GM21515 (cell line): ENCODE measurements at regions not wholly inside any gene's neighbourhood (a gene's known extent, or its start where the extent isn't known, plus 50 kb on each side); places are given as distances from the start of the nearest gene placed in this dataset.

Source experiments
- ATAC-seq: cut with Tn5 transposase; IDR thresholded peaks from one replicate; pipeline ENCODE4 v1.9.1; 2021; ENCODE audit not compliant: unreplicated experiment

GRCh38 chr1:67635055-67635809 is 49.8 kb upstream of the GADD45A start:
- no peak for ATAC-seq
